AG04449 (cell line): ENCODE measurements at regions not wholly inside any gene's neighbourhood (a gene's known extent, or its start where the extent isn't known, plus 50 kb on each side); places are given as distances from the start of the nearest gene placed in this dataset.

Source experiments
- CTCF ChIA-PET: fragments of 350-600 bp; formaldehyde crosslinking; extraction: SDS; loops from one replicate; lab custom pipeline; 2021; ENCODE audit warnings: antibody characterized with exemption; lab: Yijun Ruan, JAX
- POLR2A ChIA-PET: fragments of 400-600, 350-600 bp; formaldehyde crosslinking; extraction: SDS; loops from one replicate; lab custom pipeline; 2020; ENCODE audit warnings: antibody characterized with exemption, inconsistent platforms; lab: Yijun Ruan, JAX
- DNase-seq: peaks from one replicate; pipeline ENCODE4 v3.0.0-alpha.2; 2010; ENCODE audit warnings: low read depth, low spot score
- H3K4me3 ChIP-seq: 2 replicates; pipeline ENCODE4 v1.5.1; 2011; ENCODE audit warnings: low read depth, mild to moderate bottlenecking, control low read depth, low read length
- TF ChIP-seq, protein P1 (sequence below): IDR thresholded peaks from one replicate; pipeline ENCODE4 v1.5.1; 2011; ENCODE audit warnings: mild to moderate bottlenecking, moderate library complexity, low read length, control low read depth, inconsistent platforms; ENCODE audit not compliant: insufficient read depth; ENCODE audit errors: missing control alignments

GRCh38 chr6:12401200-12401599 lies 111.0 kb downstream of the EDN1 start:
- TF ChIP-seq, protein P1, sequence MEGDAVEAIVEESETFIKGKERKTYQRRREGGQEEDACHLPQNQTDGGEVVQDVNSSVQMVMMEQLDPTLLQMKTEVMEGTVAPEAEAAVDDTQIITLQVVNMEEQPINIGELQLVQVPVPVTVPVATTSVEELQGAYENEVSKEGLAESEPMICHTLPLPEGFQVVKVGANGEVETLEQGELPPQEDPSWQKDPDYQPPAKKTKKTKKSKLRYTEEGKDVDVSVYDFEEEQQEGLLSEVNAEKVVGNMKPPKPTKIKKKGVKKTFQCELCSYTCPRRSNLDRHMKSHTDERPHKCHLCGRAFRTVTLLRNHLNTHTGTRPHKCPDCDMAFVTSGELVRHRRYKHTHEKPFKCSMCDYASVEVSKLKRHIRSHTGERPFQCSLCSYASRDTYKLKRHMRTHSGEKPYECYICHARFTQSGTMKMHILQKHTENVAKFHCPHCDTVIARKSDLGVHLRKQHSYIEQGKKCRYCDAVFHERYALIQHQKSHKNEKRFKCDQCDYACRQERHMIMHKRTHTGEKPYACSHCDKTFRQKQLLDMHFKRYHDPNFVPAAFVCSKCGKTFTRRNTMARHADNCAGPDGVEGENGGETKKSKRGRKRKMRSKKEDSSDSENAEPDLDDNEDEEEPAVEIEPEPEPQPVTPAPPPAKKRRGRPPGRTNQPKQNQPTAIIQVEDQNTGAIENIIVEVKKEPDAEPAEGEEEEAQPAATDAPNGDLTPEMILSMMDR, result no peak
- POLR2A ChIA-PET, result no interaction called here
- no peak for DNase-seq
- no peak overlapping the region for H3K4me3 ChIP-seq
- CTCF ChIA-PET, result interaction anchor here (4.1 kb wide), 1 partner anchor 203 kb away, joined by 41 read pairs; no protein-coding TSS in a partner anchor

DNA sequence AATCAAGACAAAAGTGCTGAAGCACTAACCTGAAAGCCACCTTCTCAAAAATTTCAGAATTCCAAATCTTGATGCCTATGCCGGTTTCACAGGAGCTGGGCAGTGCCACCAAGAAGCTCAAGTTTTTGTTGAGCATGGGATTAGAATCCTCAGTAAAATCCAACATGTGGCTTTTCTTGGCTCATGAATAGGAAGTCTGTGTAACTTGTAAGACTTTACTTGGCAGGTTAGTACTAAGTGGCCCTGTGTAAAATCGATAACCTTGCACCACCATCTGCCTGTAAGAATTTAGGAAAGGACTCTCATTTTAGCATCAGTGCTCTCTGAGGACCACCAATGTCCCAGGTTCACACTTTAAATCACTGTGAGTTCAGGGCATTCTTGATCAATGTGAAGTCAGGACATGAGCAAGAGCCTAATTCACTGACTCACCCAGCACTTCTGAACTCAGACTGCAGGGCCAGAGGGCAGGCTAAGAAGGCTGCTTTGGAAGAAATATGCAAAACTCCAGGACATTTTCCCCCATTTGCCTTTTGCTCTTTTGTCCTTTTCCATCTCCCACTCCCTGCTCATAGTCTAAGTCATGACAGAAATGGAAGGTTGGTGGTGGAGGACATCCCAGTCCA lies 113.2 kb downstream of the EDN1 start:
- ChIA-PET CTCF (interaction anchor here (0.7 to 4.1 kb wide), 5 partner anchors 8 to 201 kb away, joined by 3 to 41 read pairs (median 3); no protein-coding TSS in a partner anchor), POLR2A (no interaction called here)
- H3K4me3 ChIP-seq, result no peak overlapping the region
- no peak for DNase-seq
- TF ChIP-seq, protein P1, result no peak

DNA sequence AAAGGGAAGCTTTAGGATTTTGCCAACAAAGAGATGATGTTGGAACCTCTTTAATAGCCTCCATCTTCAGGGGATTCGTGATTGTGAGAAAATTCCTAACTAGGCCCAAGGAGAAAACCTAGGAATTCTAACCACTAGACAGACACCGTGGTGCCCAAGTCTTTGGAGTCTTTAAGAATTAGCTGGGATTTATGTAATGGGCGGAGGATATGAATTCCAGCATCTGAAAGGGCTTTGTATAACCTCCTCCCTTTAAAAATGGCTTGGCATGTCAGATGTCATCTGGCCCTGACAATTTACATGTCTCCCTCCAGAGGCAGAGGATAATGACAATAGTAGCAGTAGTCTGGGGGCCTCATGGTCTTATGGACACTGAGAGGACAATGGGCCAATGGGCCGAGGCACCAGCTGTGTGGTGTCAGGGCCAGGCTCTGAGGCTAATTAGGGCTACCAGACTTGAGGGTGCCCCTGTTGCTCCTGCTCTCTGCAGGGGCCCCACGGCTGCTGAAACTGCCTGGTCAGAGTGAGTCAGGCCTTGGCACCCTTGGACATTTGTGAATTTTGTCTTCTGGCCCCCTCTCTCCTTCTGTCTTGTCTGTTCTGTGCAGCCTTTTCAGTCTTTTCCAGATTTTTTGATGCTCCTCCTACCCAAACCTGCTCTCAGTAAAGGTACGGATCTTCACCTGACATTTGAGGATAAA lies 113.9 kb downstream of the EDN1 start:
- no peak overlapping the region for H3K4me3 ChIP-seq
- TF ChIP-seq, protein P1, result no peak
- ChIA-PET POLR2A (no interaction called here), CTCF (interaction anchor here (0.7 to 4.1 kb wide), 5 partner anchors 9 to 201 kb away, joined by 3 to 41 read pairs (median 3); no protein-coding TSS in a partner anchor)
- no peak for DNase-seq

- no peak overlapping the region for H3K4me3 ChIP-seq
- TF ChIP-seq, protein P1, result no peak
- ChIA-PET POLR2A (no interaction called here), CTCF (interaction anchor here (4.1 kb wide), 1 partner anchor 200 kb away, joined by 41 read pairs; no protein-coding TSS in a partner anchor)
- no peak for DNase-seq
These were observed 114.5 kb downstream of the EDN1 start for GRCh38 chr6:12404651-12405050.

- no peak overlapping the region for H3K4me3 ChIP-seq
- POLR2A ChIA-PET, result no interaction called here
- CTCF ChIA-PET, result interaction anchor here (1.3 kb wide), 1 partner anchor 197 kb away, joined by 3 read pairs; no protein-coding TSS in a partner anchor
- DNase-seq, result no peak
- TF ChIP-seq, protein P1, result no peak
These were observed 118.6 kb downstream of the EDN1 start for GRCh38 chr6:12408752-12409151.

- TF ChIP-seq, protein P1, result no peak
- ChIA-PET CTCF (interaction anchor here (1.6 kb wide), 1 partner anchor 15 kb away, joined by 5 read pairs; no protein-coding TSS in a partner anchor), POLR2A (no interaction called here)
- H3K4me3 ChIP-seq, result no peak overlapping the region
- no peak for DNase-seq
These were observed 120.8 kb downstream of the EDN1 start for GRCh38 chr6:12410946-12411345.
